22Rv1 (cell line): ENCODE measurements at regions not wholly inside any gene's neighbourhood (a gene's known extent, or its start where the extent isn't known, plus 50 kb on each side); places are given as distances from the start of the nearest gene placed in this dataset.

ENCODE experiments used
- H3K27ac ChIP-seq: fragments of 450-650 bp; 2 replicates; pipeline ENCODE4 v1.5.1; 2017
- CTCF ChIP-seq: fragments of 450-650 bp; IDR thresholded peaks from 2 replicates; pipeline ENCODE4 v1.5.1; 2017; ENCODE audit warnings: mild to moderate bottlenecking
- ZFX ChIP-seq: fragments of 450-650 bp; IDR thresholded peaks from 2 replicates; pipeline ENCODE4 v1.6.1; 2017; ENCODE audit warnings: antibody characterized with exemption, borderline replicate concordance

- TF ChIP-seq CTCF (no peak), ZFX (no peak)
- H3K27ac ChIP-seq, result no peak overlapping the region
These were observed 1154.0 kb upstream of the FANCL start for GRCh38 chr2:59395119-59395518.

- H3K27ac ChIP-seq, result no peak overlapping the region
- TF ChIP-seq ZFX (no peak), CTCF (no peak)
These were observed 1150.8 kb upstream of the FANCL start for GRCh38 chr2:59391896-59392295.

- TF ChIP-seq CTCF (no peak), ZFX (no peak)
- no peak overlapping the region for H3K27ac ChIP-seq
These were observed 1149.5 kb upstream of the FANCL start for GRCh38 chr2:59390581-59390980.

- no peak for TF ChIP-seq ZFX
- no peak overlapping the region for H3K27ac ChIP-seq
These were observed 1148.1 kb upstream of the FANCL start for GRCh38 chr2:59389240-59389639.

- H3K27ac ChIP-seq, result no peak overlapping the region
- no peak for TF ChIP-seq ZFX
- TF ChIP-seq CTCF, result no peak
These were observed 1144.8 kb upstream of the FANCL start for GRCh38 chr2:59385971-59386370.

GRCh38 chr2:59383473-59383872 is 1142.3 kb upstream of the FANCL start:
- no peak overlapping the region for H3K27ac ChIP-seq
- no peak for TF ChIP-seq CTCF

- no peak overlapping the region for H3K27ac ChIP-seq
- TF ChIP-seq ZFX, result no peak
- TF ChIP-seq CTCF, result no peak
These were observed 1137.0 kb upstream of the FANCL start for GRCh38 chr2:59378127-59378526.

GRCh38 chr2:59366288-59366687 is 1125.2 kb upstream of the FANCL start:
- no peak for TF ChIP-seq CTCF
- no peak for TF ChIP-seq ZFX
- H3K27ac ChIP-seq, result no peak overlapping the region
